ENCODE measurements at regions not wholly inside any gene's neighbourhood (a gene's known extent, or its start where the extent isn't known, plus 50 kb on each side); places are given as distances from the start of the nearest gene placed in this dataset.

- no peak for TF ChIP-seq ZNF532 (CRISPR knock-in tag; IDR thresholded peaks at IDR 0.05; ENCODE audit: borderline replicate concordance)
Measured at GRCh38 chr10:44775402-44775741, 135.8 kb upstream of the TMEM72 start (continued).

DNA sequence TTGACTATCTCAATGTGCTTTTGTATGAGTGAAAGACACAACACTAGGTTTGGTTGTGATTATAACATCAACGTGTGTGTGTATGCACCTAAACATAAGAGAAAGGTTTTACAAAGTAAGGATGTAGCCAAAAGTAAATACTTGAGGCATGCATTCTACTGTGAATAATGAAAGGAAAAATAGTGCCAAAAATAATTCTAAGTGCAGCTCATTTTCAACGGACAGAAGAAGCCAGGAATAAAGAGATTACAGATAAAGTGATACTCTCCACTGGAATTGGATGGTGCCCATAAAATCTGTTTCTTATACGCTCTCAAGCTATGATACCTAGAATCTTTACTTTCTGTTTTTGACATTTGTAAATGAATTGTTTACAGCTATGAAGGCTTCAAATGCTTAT, 135.0 kb upstream of the TMEM72 start:
- POLR2A ChIA-PET, result no interaction called here
- no peak for DNase-seq (ENCODE audit: low spot score)

GRCh38 chr10:44779511-44779910, 131.6 kb upstream of the TMEM72 start:
- DNase-seq (ENCODE audit: low spot score) (no peak), ATAC-seq (no peak)
- CTCF ChIA-PET, result no interaction called here
- H3K27me3 Mint-ChIP-seq (ENCODE audit: low read depth), result no peaks in the 10 kb centered on the region; the same call in 1 of the 2 replicates
- H3K4me1 Mint-ChIP-seq, result no peaks in the 10 kb centered on the region
- H3K9me3 Mint-ChIP-seq, result peaks cover 7% of the 10 kb centered on the region; the same call in 1 of the 2 replicates
- no peaks in the 10 kb centered on the region for H3K36me3 Mint-ChIP-seq
- no peak overlapping the region for H3K27ac Mint-ChIP-seq
- no peak overlapping the region for H3K4me3 Mint-ChIP-seq
- POLR2A ChIA-PET, result no interaction called here
- TF ChIP-seq ZNF232 (CRISPR knock-in tag; IDR thresholded peaks at IDR 0.05), result no peak
- TF ChIP-seq USF2 (CRISPR knock-in tag; IDR thresholded peaks at IDR 0.05), result no peak
- TF ChIP-seq, protein P1, sequence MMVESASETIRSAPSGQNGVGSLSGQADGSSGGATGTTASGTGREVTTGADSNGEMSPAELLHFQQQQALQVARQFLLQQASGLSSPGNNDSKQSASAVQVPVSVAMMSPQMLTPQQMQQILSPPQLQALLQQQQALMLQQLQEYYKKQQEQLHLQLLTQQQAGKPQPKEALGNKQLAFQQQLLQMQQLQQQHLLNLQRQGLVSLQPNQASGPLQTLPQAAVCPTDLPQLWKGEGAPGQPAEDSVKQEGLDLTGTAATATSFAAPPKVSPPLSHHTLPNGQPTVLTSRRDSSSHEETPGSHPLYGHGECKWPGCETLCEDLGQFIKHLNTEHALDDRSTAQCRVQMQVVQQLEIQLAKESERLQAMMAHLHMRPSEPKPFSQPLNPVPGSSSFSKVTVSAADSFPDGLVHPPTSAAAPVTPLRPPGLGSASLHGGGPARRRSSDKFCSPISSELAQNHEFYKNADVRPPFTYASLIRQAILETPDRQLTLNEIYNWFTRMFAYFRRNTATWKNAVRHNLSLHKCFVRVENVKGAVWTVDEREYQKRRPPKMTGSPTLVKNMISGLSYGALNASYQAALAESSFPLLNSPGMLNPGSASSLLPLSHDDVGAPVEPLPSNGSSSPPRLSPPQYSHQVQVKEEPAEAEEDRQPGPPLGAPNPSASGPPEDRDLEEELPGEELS (CRISPR knock-in tag; IDR thresholded peaks at IDR 0.05), result no peak
- TF ChIP-seq NFE2L1 (CRISPR knock-in tag; IDR thresholded peaks at IDR 0.05), result no peak
- TF ChIP-seq, protein P2, sequence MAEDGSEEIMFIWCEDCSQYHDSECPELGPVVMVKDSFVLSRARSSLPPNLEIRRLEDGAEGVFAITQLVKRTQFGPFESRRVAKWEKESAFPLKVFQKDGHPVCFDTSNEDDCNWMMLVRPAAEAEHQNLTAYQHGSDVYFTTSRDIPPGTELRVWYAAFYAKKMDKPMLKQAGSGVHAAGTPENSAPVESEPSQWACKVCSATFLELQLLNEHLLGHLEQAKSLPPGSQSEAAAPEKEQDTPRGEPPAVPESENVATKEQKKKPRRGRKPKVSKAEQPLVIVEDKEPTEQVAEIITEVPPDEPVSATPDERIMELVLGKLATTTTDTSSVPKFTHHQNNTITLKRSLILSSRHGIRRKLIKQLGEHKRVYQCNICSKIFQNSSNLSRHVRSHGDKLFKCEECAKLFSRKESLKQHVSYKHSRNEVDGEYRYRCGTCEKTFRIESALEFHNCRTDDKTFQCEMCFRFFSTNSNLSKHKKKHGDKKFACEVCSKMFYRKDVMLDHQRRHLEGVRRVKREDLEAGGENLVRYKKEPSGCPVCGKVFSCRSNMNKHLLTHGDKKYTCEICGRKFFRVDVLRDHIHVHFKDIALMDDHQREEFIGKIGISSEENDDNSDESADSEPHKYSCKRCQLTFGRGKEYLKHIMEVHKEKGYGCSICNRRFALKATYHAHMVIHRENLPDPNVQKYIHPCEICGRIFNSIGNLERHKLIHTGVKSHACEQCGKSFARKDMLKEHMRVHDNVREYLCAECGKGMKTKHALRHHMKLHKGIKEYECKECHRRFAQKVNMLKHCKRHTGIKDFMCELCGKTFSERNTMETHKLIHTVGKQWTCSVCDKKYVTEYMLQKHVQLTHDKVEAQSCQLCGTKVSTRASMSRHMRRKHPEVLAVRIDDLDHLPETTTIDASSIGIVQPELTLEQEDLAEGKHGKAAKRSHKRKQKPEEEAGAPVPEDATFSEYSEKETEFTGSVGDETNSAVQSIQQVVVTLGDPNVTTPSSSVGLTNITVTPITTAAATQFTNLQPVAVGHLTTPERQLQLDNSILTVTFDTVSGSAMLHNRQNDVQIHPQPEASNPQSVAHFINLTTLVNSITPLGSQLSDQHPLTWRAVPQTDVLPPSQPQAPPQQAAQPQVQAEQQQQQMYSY (CRISPR knock-in tag; IDR thresholded peaks at IDR 0.05), result no peak
- TF ChIP-seq, protein P3, sequence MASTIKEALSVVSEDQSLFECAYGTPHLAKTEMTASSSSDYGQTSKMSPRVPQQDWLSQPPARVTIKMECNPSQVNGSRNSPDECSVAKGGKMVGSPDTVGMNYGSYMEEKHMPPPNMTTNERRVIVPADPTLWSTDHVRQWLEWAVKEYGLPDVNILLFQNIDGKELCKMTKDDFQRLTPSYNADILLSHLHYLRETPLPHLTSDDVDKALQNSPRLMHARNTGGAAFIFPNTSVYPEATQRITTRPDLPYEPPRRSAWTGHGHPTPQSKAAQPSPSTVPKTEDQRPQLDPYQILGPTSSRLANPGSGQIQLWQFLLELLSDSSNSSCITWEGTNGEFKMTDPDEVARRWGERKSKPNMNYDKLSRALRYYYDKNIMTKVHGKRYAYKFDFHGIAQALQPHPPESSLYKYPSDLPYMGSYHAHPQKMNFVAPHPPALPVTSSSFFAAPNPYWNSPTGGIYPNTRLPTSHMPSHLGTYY (CRISPR knock-in tag; IDR thresholded peaks at IDR 0.05), result no peak
- no peak for TF ChIP-seq CBFB (CRISPR knock-in tag; IDR thresholded peaks at IDR 0.05; ENCODE audit: low read depth)
- no peak for TF ChIP-seq FOXK1 (CRISPR knock-in tag; IDR thresholded peaks at IDR 0.05)
- TF ChIP-seq SP1 (CRISPR knock-in tag; conservative IDR thresholded peaks at IDR 0.05), result no peak

More for the DNA sequence above, 135.0 kb upstream of the TMEM72 start:
- ATAC-seq, result no peak
- Mint-ChIP-seq H3K9me3 (no peaks in the 10 kb centered on the region), H3K27ac (no peak overlapping the region), H3K4me1 (no peaks in the 10 kb centered on the region), H3K27me3 (ENCODE audit: low read depth) (no peaks in the 10 kb centered on the region), H3K36me3 (no peaks in the 10 kb centered on the region), H3K4me3 (no peak overlapping the region)
- TF ChIP-seq SP1 (CRISPR knock-in tag; conservative IDR thresholded peaks at IDR 0.05), result no peak
- TF ChIP-seq E2F5 (CRISPR knock-in tag; IDR thresholded peaks at IDR 0.05), result no peak
- no peak for TF ChIP-seq ZNF396 (CRISPR knock-in tag; IDR thresholded peaks at IDR 0.05; ENCODE audit: borderline replicate concordance)
- no peak for TF ChIP-seq CBFB (CRISPR knock-in tag; IDR thresholded peaks at IDR 0.05; ENCODE audit: low read depth)
- TF ChIP-seq, protein P4, sequence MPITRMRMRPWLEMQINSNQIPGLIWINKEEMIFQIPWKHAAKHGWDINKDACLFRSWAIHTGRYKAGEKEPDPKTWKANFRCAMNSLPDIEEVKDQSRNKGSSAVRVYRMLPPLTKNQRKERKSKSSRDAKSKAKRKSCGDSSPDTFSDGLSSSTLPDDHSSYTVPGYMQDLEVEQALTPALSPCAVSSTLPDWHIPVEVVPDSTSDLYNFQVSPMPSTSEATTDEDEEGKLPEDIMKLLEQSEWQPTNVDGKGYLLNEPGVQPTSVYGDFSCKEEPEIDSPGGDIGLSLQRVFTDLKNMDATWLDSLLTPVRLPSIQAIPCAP (CRISPR knock-in tag; IDR thresholded peaks at IDR 0.05), result no peak
- TF ChIP-seq, protein P5, sequence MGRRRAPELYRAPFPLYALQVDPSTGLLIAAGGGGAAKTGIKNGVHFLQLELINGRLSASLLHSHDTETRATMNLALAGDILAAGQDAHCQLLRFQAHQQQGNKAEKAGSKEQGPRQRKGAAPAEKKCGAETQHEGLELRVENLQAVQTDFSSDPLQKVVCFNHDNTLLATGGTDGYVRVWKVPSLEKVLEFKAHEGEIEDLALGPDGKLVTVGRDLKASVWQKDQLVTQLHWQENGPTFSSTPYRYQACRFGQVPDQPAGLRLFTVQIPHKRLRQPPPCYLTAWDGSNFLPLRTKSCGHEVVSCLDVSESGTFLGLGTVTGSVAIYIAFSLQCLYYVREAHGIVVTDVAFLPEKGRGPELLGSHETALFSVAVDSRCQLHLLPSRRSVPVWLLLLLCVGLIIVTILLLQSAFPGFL (CRISPR knock-in tag; IDR thresholded peaks at IDR 0.05; ENCODE audit: borderline replicate concordance), result no peak
- no peak for TF ChIP-seq MXD4 (CRISPR knock-in tag; IDR thresholded peaks at IDR 0.05; ENCODE audit: borderline replicate concordance)
- TF ChIP-seq ELF4 (CRISPR knock-in tag; IDR thresholded peaks at IDR 0.05; ENCODE audit: low read depth), result no peak
- TF ChIP-seq ZNF671 (CRISPR knock-in tag; IDR thresholded peaks at IDR 0.05), result no peak
- no peak for TF ChIP-seq ZNF416 (CRISPR knock-in tag; IDR thresholded peaks at IDR 0.05)
- TF ChIP-seq ZNF263 (CRISPR knock-in tag; IDR thresholded peaks at IDR 0.05; ENCODE audit: low read depth), result no peak
- TF ChIP-seq TCF7 (CRISPR knock-in tag; IDR thresholded peaks at IDR 0.05; ENCODE audit: low read depth), result no peak
- no peak for TF ChIP-seq OVOL2 (CRISPR knock-in tag; IDR thresholded peaks at IDR 0.05; ENCODE audit: borderline replicate concordance)
- no peak for TF ChIP-seq TEAD4 (CRISPR knock-in tag; IDR thresholded peaks at IDR 0.05)
- TF ChIP-seq FOXK1 (CRISPR knock-in tag; IDR thresholded peaks at IDR 0.05), result no peak
- CTCF ChIA-PET, result no interaction called here
